ENCODE measurements at regions not wholly inside any gene's neighbourhood (a gene's known extent, or its start where the extent isn't known, plus 50 kb on each side); places are given as distances from the start of the nearest gene placed in this dataset.

GRCh38 chr11:104531894-104532293, 366.4 kb downstream of the CASP12 start:
- no peak for TF ChIP-seq POLR2A (IDR thresholded peaks at IDR 0.05)
- TF ChIP-seq CTCF (IDR thresholded peaks at IDR 0.05) = no peak
